ENCODE measurements at regions not wholly inside any gene's neighbourhood (a gene's known extent, or its start where the extent isn't known, plus 50 kb on each side); places are given as distances from the start of the nearest gene placed in this dataset.
"Not testable (repeated sequence)": the region's sequence is repeated elsewhere in the genome, so short reads cannot be mapped to it uniquely, and the experiment has no call there.

DNA sequence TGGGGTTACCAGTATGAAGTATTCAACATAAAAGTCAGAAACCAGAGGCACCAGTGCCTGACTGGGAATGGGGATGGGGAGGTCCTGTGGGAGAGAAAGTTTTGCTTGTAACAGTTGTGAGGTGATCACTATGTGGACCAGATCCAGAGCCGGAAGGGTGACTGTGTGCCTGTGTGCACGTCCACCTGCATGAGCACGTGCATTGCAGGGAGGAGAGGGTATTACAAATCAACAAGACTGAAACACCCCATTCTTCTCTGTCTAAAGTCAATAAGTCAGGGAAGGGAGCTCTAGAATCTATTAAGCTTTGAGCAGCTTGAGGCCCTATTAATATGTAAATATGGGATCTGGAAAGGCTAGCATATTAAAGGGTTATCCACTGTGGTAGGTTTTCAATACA, 241.0 kb upstream of the ACVR2A start:
- DNase-seq (ENCODE audit: low read depth), result no peak

DNA sequence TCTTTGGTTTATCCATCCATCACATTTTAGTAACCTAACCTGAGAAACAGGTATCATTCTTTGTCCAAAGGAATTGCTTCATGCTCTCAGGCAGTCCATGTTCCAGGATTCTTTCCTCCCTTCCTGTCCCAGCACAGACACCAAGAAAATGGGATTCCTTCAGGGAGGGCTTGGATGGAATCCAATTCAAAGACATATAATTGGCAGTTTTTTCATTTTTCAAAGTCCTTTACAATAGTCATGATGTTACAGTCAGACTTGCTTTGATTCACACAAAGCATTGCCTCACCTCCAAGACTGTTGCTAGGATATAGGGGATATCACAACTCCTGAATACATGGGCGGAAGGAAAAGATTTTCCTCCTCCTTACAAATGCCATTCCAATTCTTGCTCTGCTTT, 241.4 kb upstream of the ACVR2A start:
- no peak for DNase-seq (ENCODE audit: low read depth)

DNA sequence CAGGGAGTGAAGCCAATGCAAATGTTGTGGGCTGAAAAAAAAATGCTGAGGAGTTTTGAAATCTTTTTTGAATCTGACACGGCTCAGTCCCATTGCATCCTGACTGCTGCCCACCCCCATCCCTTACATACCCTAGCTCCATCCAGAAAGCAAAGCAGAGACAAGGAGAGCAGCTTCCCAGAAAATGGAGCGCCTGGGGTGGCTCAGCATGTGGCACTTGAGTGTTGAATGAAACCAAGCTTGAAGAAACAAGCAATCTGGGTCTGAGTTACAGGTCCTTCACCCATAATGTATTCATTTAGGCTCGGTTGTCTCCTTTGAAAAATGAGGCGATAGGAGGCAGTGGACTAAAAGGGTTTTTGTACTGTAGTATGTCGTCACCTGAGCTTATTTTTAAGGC, 244.2 kb upstream of the ACVR2A start:
- no peak for DNase-seq (ENCODE audit: low read depth)

DNA sequence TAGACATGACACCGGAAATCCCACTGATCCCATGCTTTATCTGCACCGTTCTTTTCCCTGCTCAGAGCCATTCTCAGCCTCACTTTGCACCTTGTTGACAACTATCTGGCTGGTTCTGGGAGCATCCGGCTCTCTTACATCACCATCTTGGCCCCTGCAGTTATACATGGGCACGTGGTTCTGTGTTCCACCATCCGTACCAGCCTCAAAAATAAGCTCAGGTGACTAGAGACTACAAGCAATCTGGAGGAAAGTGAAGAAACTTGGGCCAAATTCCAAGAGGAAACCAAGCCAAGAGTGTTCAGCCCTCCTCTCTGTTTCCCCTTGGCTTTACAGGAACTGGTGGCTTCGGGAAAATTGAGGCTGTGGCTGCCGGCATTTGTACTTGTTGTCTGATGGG, 244.6 kb upstream of the ACVR2A start:
- DNase-seq (ENCODE audit: low read depth), result no peak

DNA sequence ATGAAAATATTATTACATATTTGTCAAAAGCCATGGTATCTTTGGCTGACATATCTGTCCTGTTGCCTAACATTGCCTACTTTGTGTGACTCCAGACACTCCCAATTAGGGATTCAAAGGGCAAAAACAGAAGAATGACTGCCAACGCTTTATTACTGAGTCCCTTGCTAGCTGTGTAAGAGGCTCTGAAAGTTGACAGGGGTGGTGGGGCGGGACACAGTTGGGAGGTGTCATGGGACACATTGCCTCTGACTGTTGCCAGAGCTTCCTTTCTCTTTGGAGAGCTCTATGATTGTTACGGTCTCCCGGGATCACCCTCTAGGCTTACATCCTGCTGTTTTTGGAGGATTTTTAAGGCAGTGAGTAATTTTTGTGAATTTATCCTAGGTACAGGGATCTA, 249.6 kb upstream of the ACVR2A start:
- no peak for DNase-seq (ENCODE audit: low read depth)

DNA sequence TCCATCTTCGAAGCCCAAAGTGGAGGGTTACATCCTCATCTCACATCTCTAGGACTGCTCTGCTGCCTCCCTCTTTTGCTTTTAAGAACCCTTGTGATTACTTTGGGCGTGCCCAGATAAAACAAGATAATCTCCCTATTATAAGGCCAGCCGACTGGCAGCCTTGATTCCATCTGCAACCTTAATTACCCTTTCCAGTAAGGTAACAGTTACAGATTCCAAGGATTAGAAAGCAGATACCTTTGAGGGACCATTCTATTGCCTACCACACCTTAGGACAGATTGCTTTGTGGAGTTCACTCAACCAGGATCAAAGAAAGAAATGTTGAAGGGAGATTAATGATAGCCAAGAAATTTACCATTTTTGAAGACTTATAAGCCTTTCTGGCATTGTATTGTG, 250.8 kb upstream of the ACVR2A start:
- no peak for DNase-seq (ENCODE audit: low read depth)

DNA sequence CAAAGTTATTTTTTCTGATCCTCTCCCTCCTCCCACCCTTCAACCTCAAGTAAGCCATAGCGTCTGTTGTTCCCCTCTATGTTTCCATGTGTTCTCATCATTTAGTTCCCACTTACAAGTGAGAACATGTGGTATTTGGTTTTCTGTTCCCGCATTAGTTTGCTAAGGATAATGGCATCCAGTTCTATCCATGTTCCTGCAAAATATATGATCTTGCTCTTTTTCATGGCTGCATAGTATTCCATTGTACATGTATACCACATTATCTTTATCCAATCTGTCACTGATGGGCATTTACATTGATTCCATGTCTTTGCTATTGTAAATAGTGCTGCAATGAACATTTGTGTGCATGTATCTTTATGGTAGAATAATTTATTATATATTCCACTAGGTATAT, 252.0 kb upstream of the ACVR2A start:
- not testable (repeated sequence) for DNase-seq (ENCODE audit: low read depth)

DNA sequence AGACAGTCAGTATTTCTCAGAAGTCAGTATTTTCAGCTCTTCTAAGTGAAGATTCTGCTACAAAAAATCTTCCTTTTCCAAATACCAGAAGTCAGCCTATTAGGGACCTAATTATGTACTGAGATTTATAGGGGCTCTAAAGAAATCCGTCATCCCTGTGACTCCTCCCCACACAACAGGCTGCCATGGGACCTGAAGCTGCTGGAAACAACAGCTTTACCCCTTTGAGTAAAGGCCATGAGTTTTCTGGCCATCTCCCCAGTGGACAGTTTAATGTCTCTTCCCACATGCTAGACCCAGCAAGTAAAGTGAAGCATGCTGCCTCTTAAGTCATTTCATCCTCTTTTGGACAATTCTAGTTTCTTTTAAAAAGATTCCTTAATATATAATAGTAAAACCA, 255.7 kb upstream of the ACVR2A start:
- DNase-seq (ENCODE audit: low read depth), result no peak

DNA sequence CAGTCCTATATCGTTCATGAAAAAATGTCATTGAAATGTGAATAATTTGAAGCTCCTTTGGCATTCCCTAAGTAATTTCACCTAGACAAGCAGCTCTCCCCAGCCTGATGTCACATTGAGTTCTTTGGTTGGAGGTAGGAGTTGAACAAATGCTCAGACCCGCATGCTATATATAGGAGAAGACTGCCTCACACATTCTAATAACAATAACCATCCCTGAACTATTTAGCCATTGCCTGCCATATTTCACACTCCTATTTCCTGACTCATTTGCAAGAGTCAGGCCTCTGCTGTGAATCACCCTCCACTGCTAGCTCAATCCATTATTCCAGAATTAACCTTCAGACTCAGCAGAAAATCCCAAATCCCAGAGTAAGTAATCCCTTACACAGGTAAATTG, 256.6 kb upstream of the ACVR2A start:
- DNase-seq (ENCODE audit: low read depth), result peak; percentile 33

DNA sequence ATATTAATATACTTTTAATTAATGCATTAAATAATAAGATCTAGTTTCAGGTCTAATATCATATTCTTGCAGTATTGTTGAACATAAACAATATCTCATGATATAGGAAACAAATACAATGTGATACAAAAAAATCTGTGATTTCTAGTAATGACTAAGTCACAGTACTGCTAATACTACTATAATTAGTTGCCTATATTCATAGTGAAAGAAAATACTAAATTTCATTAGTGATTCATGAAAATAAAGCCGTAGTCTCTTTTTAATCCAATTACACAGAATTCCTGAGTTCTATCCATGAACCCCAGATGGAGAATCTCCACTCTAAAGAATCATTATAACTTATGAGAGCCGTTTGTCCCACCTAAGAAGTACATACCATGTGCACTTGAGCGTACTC, 266.3 kb upstream of the ACVR2A start:
- no peak for DNase-seq (ENCODE audit: low read depth)

DNA sequence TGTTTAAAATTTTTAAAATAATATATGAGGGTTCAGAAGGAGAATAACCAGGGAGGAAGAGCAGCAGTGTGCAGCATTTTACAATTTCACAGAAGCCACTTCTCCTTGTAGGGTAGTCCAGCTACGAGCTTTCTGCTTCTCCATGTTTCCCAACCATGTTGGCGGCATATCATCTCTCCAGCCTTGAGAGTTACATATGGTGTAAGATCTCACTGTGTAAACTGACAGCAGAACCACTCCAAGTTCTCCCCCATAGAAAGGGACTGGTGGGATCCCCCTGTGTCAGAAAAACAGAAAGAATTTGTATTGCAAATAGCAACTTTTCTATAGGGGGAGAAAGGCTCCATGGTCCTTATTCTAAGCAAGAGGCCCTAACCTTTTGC, 266.8 kb upstream of the ACVR2A start:
- DNase-seq (ENCODE audit: low read depth), result no peak

DNA sequence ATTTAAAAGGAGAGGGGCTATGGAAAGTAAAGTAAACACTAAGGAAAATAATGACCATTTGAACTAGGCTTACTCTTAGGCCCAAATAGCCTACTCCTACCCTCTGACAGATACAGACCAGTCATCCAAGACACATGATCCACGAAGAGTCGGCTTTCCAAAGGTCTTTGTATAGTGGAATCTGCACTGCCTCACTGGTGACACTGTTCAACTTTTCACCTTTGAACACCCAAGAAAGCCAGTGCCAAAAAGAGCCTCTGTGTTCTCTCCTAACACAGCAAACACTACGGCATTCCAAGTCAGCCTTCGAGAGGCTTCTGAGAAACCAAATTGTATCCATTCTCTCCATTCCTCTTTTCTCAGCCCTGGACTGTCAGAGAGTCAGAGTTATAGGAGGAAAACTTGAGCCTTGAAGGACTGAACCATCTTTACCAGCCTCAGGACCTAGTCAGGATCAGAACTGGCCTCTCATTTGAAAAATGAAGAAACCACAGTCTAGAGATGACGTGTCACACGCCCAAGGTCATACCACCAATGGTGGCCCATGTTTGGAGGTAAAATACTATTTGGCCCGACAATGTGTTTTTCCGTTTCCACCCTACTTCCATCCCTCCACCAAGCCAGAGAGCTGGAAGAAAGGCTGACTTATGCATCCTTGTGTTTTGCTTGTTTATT, 267.4 kb upstream of the ACVR2A start:
- no peak for DNase-seq (ENCODE audit: low read depth)

DNA sequence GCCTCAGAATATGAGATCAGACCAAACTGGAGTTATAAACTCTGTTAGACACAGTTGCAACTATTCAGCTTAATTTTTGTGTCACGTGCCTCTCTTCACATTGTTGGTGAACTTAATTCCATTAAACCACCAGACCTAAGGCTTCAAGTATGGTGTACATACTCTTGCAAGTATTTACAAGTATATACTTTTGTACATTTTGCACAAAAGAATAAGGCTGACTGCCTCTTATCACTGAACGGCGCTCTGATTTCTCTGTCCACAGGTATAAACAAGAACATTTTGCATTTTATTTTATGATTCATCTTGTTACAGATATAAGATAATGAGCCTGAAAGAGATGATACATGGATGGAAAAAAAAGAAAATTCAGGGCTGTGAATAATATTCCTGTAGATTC, 269.7 kb upstream of the ACVR2A start:
- DNase-seq (ENCODE audit: low read depth), result no peak

DNA sequence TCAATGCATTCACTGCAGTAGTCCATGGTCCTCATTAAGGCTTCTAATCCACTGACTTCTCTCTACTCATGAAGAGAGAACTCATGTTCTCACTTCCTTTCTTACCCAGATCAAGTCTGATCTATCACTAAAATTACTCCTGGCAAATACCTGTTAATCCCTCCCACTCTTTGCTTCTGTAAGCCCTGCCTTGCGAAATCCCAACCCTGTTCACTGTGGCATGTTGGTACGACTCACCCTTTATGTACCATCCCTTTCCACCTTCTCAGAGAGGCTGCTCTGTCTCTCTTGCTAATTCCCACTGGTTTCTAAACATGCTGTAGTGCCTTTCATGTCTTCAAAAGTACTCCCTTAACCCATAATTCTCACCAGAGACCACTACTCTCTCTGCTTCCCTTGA, 272.2 kb upstream of the ACVR2A start:
- DNase-seq (ENCODE audit: low read depth), result no peak

DNA sequence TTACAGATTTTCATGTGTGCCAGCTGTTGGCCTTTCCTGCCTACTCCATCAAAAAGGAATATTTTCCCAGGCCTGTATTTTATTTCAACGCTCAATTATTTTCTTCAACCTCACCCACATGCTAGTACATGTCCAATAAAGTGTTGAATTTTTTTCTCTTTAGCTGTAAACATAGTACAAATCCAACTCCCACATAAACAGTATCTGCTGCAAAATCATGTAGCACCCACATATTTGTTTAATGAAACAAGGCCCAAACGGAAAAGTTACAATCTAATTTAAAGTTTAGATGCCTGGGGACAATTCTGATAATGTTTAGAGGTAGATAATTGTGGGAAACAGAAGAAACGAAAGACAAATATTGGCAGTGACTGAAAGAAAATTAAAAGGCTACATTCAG, 275.4 kb upstream of the ACVR2A start:
- DNase-seq (ENCODE audit: low read depth), result no peak

DNA sequence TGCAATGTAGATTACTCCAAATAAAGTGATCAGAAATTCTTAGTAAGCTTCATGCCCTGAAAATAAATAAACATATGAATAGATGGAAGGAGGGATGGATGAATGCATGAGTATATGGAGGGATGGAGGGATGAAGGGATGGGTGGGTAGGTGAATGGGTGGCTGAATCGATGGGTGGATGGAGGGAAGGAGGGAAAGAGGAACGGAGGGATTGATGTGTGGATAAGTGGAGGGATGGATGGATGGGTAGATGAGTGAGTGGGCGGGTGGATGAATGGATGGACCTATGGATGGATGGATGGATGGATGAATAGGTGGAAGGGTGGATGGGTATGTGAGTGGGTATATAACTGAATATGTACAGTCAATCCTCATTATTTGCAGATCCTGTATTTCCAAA, 276.7 kb upstream of the ACVR2A start:
- DNase-seq (ENCODE audit: low read depth), result no peak

DNA sequence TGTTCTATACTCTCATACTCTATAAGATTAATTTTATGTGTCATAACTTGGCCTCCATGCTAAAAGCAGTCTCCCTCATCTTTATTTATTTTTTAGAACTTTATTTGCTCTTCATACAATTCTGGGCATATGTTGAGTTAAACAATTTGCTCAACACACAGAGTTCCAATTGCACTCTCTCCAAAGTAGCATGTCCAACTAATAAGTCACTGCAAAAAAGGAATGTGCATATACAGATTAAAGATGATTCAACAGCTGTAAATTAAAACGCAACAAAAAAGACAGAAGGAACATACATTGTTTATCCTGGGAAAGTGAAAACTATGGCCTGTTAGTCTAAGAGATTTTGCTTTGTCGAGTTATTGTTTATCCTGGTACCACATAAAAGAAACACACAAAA, 277.7 kb upstream of the ACVR2A start:
- no peak for DNase-seq (ENCODE audit: low read depth)

DNA sequence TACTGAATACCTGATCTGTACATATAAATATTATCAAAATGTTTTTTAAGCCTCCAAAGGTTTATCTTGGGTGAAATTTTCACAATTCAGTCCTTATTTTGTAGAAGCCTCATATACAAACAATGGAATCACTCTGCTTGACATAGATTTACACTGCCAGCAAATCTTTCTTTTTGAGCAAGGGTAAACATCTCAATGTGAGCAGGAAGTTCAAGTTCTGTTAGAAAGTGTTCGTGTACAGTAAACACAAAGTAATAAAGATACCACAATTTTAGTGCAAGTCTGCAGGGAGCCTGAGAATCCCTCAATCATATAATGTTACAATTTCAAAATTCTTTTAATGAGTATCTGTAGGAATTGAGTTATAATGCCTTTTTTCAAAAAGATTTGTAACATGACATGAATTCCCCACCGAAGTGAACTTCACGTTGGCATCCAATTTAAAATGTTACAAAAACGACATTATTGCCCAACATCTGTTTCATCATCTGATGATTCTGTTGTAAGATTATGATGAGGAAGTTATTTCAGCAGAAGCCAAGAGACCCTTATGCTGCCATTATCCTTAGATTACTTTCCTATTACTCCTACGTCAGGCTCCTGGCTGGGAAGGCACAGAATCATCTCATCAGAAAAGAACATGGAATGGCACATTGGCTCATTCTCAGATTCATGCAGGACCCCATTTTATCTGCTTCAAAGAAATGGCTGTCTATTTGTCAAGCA, 283.9 kb upstream of the ACVR2A start:
- no peak for DNase-seq (ENCODE audit: low read depth)

DNA sequence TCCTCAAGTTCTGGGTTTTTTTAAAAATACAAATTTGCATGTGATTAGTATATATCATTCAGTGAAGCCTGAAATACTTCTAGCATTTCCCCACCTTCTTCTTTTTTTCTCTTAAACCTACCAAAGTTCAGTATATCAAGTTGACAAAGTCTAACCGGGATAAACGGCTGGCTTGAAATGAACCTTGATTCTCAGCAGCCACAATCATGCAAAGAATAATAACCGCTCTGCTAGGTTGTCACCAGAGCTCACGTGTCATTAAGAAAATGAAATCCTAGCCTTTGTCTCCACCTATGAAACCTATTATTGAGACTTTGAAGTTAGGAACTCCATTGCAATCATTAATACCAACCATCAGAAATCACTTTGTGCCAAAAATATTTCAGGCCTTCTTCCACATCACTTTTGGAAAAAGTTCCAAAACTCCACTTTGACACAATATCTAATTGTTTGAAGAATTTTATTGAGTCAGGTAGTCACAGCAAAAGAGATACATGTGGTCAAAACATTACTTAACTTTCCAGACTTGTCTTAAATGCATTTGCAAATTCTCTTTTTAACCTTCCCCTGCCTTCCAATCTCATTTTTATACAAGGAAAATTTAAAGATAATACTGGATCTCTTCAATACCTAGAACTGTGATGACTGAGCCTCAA, 285.6 kb upstream of the ACVR2A start:
- no peak for DNase-seq (ENCODE audit: low read depth)

DNA sequence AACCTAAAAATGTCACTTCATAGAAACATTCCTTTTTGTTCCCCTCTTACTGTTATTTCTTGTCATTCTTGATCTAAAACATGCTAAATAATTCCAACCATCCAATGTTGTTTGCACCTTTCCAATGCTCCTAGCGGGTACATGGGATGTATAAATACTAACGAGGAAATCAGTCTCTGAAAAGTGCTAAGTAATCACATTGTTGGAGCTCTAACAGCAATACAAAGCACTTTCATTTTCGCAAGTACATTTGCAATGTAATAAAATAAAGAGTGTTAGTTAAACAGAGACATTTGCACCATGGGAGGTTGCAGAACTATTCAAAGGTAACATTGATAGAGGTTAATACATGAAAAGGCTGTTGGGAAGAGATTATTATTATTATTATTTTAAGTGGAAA, 286.2 kb upstream of the ACVR2A start:
- no peak for DNase-seq (ENCODE audit: low read depth)

DNA sequence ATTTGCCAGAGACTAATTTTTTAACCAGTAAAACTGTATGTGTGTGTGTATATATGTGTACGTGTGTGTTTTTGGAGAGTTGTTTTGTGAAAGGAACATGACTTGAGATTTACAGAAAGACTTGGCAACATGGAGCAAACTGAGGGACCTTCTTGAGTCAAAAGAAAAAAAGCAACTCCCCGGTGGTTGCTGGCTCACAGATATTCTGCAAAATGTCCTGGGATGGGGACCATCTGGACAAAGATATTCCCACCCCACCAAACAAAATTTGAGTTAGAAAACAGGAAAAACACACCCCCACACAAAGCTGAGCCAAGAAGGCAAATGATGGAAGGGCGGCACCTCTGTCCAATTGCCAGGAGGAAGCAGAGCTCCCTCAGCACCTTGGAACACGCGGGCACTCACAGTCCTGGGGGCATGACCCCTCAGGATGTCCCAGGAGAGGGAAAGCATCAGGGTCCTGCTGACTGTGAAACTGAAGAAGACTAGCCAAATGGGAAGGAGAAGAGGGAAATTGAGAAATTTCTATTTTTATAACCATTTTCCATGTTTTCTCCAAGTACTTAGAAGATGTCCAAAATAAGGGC, 290.2 kb upstream of the ACVR2A start:
- DNase-seq (ENCODE audit: low read depth), result no peak

DNA sequence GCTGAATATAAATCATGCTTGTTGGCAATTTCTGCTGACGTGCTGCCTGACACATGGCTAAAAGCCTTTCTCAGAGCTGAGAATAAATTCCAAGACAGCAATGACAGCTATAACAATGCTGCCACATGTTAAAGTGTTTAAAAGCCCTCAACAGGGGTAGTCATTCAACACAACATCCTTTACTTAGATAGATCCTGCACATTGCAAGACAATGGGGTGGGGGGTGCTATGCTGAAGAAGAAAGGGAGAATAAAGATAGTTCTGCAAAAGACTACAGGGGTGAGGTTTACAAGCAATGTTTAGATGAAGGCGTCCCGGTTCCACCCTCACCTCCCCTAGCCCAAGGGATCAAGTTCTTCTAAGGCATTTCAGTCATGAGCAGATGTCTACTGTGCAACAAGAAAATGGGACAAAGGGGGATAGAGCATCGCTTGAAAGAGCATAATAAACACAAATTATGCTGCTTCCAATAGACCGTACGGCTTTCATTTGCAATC, 291.0 kb upstream of the ACVR2A start:
- DNase-seq (ENCODE audit: low read depth), result no peak
